Thyroid gland (tissue), 4 donors: ENCODE measurements at regions not wholly inside any gene's neighbourhood (a gene's known extent, or its start where the extent isn't known, plus 50 kb on each side); places are given as distances from the start of the nearest gene placed in this dataset.

Source experiments
- CTCF ChIP-seq, 6 experiments: fragments of 200-600 bp in 3 of 6; fragments of 450-650 bp in 3 of 6; sonication (generic) in 3 of 6; IDR thresholded peaks; one replicate each; pipeline ENCODE4 v1.5.1; 2016 to 2019; ENCODE audit warnings: antibody characterized with exemption in 6 of 6, mild to moderate bottlenecking in 2 of 6, inconsistent platforms in 1 of 6, moderate library complexity in 1 of 6
- POLR2A ChIP-seq, 2 donors: fragments of 450-650 bp; IDR thresholded peaks; one replicate each; pipeline ENCODE4 v1.6.1; 2017; ENCODE audit warnings: antibody characterized with exemption in 2 of 2, mild to moderate bottlenecking in 2 of 2, moderate library complexity in 1 of 2

GRCh38 chr7:136424058-136424457, 444.4 kb upstream of the CHRM2 start:
- no peak for TF ChIP-seq CTCF (IDR thresholded peaks at IDR 0.05)
- TF ChIP-seq POLR2A (IDR thresholded peaks at IDR 0.05): no peak
